LHCN-M2 (cell line): ENCODE measurements at regions not wholly inside any gene's neighbourhood (a gene's known extent, or its start where the extent isn't known, plus 50 kb on each side); places are given as distances from the start of the nearest gene placed in this dataset.
A peak's percentile ranks its signal among the peaks of the same experiment; 100 is the strongest.
"Not testable (repeated sequence)": the region's sequence is repeated elsewhere in the genome, so short reads cannot be mapped to it uniquely, and the experiment has no call there.

Source experiments
- DNase-seq: peaks from one replicate; pipeline ENCODE4 v3.0.0-alpha.2; 2012; ENCODE audit warnings: low read depth

GRCh38 chr13:64709079-64709478, 2521.1 kb downstream of the PCDH9 start:
- no peak for DNase-seq

DNA sequence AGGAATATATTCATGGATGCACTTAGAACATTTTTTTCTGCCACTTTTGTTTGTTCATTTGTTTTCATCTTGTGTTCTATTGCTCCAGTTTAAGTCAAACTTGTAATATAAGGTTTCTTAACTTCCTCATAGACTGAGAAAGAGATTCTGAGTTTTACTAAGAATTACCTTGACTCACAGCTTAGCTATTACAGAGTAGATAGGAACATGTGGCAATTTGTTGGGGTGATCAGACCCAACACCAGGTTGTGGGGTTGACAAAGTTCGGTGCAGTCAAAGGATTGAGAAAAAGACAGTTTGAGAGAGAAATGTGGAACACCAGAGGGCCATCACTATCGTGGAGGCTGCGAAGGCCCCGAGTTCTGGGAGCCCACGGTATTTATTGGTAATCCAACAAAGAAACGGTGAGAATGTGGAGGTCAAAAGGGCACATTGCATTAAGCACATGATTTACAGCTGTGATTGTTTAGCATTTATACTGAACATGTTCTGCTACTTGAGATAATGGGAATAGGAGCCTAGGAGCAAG, 2526.0 kb downstream of the PCDH9 start:
- no peak for DNase-seq

- no peak for DNase-seq
Observed at GRCh38 chr13:64697226-64697625, 2532.9 kb downstream of the PCDH9 start.

DNA sequence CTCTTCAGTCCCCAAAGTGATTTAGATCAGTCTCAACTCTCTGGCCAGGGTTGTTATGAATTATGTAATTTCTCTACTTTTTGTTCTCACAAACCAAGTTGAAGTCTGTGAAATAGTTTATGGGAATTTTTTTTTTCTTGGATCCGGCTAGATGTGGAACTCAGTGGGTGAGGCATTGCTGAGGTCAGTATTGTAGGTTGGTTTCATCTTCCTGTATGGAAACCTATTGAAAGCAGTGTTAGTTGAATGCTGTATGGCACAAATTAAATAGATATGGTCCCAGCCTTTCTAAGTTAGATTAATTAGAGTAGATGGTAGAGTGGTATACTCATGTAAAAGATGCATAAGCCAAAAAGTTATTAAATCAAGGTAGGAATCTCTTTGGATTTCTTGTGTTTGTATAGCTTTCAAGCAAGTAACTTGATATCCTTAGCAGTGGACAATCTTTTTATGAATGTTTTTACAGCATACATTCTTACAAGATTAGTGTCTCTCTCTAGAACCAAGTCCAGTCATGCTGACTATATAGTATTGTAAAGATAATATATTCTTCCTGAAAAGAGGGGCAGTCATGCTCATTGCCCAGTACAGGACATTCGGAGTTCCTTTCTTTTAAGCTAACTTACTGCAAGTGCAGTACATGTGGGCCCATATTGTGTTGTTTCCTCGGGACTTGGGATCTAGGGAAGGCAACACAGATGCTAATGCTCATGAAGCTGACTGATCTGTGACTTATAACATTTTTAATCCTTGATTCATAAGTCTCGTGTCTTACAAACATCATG, 2541.1 kb downstream of the PCDH9 start:
- DNase-seq, result peak; percentile 5

DNA sequence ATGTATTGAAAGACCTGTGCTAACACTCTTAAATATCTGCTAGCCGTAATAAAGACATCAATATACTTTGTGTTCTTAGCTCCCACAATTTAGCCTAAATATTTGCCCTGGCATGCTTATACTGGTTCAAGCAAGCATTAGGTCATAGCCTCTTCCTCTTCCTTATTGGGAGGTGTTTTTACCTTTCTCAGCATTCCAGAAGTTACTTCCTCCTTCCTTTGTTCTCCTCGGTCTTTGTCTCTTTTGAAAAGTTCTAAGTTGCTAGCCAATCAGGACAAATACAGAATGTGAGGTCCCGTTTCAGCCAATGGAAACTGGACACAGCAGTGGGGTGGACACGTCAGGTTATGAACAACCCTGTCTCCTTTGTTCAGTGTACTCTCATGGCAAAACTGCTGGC, 2543.6 kb downstream of the PCDH9 start:
- not testable (repeated sequence) for DNase-seq

- no peak for DNase-seq
Observed at GRCh38 chr13:64684685-64685431, 2545.3 kb downstream of the PCDH9 start.

DNA sequence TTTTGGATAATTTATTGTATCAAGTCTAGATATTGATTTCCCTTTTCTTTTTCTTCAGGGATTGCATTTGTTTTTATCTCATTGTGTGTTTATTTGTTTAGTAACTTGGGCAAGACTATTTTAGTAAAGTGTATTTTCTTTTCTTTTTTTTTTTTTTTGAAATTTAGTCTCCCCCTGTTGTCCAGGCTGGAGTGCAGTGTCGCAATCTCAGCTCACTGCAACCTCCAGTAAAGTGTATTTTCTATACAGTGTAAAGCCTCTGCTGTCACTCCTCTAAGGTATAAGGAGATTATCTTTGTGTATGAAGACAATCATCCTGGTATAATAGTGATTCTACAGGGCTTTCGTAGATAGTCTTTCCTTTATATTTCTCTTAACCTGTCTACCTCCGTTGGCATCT, 2546.0 kb downstream of the PCDH9 start:
- DNase-seq, result no peak

GRCh38 chr13:64680739-64681138, 2549.4 kb downstream of the PCDH9 start:
- no peak for DNase-seq

DNA sequence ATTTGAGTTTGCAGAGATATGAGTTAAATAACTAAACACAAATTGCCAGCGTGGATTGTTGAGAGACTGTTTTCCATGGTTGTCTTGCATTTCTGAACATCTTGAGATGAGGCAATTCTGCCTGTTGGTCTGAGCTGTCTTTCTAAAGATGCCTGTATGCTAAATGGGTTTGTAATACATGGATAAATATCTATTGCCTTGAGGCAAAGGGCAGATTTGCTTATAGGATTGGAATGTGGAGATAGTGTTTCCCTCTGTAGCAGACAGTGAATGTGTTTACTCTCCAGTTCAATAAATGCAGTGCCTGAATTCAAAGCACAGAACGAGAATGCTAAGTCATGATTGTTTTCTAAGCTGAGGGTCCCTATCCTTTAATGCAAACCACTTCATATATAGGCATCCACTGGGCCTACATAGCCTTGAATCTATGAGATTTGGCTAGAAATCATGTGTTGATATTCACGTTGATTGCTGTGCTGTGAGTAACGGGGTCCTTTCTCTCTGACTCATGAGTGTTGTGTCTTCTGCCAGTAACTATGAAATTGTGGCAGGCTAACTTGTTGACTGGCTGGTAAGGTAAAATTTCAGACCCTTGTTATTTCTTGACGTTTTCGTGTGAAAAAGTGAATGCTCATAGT, 2554.8 kb downstream of the PCDH9 start:
- peak; percentile 12 for DNase-seq

- no peak for DNase-seq
Observed at GRCh38 chr13:64674126-64674525, 2556.0 kb downstream of the PCDH9 start.

DNA sequence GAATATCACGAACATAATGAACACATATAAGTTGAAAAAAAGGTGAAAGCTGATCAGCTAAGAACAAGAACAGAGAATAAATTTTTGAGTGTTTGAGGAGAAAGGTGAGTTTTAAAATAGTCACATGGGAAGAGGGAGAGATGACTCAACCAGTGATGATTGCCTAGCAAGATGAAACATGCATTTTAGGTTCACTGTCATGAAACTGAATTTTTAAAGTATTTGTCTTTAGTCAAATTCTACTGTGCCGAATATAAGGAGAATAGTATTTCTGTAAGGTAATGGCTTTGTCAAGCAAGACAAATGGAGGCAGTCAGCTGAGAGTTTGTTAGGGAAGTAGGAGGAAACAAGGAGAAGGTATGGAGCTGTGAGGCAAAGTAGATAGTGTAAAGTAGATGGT, 2557.4 kb downstream of the PCDH9 start:
- DNase-seq, result no peak

DNA sequence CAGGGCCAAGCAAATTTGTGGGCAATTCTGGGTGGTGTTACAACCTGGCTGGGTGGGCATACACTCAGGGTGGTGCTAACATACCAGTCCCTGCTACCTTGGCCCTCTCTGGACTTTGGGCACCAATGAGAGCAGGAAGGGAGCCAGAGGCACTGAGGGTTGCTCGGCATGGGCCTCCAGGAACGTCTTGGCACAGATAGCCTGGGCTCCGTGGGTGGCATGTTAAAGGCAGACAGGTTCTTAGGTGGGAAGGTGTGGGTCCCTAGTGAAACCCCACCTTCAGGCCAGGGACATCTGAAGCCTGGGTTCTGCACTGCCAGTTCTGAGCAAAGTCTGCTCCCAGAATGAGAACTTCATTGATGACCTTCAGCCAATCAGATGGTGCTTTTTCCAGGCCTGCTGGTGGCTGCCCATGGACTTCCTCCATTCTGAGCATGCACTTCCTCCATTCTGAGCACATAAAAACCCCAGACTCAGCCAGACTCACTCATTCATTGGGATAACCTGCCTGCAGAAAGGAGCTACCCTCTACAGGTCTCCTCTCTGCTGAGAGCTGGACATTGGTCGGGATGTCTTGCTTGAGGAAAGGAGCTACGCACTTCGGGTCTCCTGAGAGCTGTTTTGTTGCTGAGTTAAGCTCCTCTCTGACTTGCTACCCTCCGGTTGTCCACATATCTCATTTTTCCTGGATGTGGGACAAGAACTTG, 2567.1 kb downstream of the PCDH9 start:
- no peak for DNase-seq

DNA sequence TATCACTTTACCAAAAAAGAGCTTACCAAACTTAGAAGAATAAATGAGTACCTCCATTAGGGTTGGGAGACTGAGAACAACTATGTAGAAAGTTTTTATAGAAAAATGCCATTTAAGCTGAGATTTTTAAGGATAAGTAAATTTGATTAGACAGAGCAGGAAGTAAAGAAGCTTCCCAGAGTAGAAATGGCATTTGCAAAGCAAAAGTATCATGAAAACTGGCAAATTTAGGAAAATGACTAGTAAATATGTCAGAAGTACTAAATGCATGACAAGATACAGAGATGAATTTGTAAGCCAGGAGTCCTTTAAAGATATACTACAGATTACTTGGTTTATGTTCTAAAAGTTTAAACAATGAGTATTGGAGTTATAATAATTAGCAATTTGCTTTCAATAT, 2581.8 kb downstream of the PCDH9 start:
- no peak for DNase-seq

- no peak for DNase-seq
Observed at GRCh38 chr13:64643066-64643465, 2587.1 kb downstream of the PCDH9 start.

DNA sequence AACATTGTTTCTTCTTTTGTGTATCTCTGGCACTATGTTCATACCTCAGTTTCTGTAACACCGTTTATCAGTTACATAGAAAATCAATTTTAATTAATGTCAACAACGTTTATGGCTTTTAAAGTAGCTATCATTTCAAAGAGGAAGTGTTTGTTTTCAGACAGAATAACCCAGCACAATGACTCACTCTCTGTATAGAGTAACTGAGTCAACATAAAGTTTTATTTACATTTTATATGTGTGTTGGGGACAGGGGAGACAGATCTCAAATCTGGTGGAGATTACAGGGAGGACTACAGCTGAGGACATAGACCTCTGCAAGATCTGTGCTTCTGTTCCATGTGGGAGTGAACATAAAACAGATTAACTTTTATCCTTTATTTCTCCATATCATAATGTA, 2590.1 kb downstream of the PCDH9 start:
- DNase-seq, result no peak

- peak; percentile 5 for DNase-seq
Observed at GRCh38 chr13:64639206-64639605, 2590.9 kb downstream of the PCDH9 start.

GRCh38 chr13:64633948-64634347, 2596.2 kb downstream of the PCDH9 start:
- no peak for DNase-seq

DNA sequence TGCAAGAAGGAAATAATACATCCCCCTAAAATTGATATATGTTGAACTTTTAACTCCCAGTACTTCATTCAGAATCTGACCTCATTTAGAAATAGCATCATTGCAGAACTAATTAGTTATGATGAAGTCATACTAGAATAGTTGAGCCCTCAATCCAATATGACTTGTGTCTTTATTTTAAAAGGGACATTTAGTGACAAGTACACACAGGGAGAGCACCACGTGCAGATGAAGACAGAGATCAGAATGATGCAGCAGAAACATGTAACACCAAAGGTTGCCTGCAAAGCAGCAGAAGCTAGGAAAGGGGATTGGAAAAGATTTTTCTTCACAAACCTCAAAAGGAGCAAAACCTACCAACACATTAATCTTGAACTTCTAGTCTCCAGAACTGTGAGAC, 2602.5 kb downstream of the PCDH9 start:
- no peak for DNase-seq

DNA sequence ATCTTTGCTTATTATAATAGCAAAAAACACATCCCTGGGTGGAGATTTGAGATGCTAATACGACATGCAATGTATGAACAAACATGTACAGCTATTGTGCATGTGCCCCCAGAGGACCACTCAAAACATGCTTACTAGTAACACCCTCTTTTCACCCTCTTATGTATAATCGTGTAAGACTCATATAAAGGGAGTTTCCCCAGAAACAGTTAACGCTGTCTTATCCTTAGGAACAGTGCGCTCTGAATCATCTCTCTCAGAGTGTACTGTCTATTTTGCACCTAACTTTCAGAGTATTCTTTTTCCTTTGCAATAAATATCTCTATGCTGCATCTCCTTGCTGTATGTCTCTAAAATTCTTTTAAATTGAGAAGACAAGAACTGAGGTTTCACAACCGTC, 2604.0 kb downstream of the PCDH9 start:
- no peak for DNase-seq

DNA sequence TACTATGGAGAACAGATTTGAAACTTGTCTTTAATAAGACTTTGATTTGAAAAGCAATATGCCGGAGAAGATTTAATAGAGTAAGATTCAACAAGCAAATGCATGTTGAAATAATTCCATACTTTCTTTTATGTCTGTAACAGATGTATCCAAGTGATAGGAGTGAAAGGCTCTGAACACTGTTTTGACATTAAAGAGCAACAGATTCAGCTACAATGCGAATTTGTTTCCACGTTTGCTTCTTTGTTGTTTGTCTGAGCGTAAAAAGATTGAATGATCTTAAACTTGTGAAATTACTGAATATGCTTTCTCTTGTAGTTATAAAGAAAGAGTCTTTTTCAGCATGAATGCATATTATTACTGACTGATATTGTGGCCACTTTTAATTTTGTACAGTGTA, 2612.9 kb downstream of the PCDH9 start:
- DNase-seq, result no peak

- peak; percentile 29 for DNase-seq
Observed at GRCh38 chr13:64591971-64592370, 2638.2 kb downstream of the PCDH9 start.

DNA sequence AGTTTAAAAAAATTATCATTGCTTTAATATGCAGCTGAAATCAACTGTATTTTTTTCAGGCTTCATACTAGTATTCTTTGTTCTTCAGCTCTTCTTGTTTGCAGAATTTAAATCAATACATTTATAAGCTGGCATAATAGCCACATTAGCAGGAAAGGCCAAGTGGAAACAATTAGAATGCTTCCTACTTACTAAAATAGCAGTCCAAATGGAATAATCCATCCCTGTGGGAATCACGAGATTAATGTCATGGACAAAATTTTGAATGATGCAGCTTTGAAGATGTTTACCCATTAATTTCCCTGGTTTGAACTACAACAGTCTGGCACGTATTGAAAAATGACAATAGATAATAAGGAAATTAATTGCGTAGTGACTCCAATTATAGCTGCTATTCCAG, 2650.8 kb downstream of the PCDH9 start:
- DNase-seq, result no peak
